HEK293 (cell line): ENCODE measurements at regions not wholly inside any gene's neighbourhood (a gene's known extent, or its start where the extent isn't known, plus 50 kb on each side); places are given as distances from the start of the nearest gene placed in this dataset.

Experiments used
- CTCF ChIA-PET: fragments of 350-600 bp; formaldehyde crosslinking; extraction: SDS; loops from one replicate; lab custom pipeline; 2021; ENCODE audit warnings: antibody characterized with exemption; lab: Yijun Ruan, JAX
- POLR2A ChIA-PET: fragments of 300-600 bp; formaldehyde crosslinking; extraction: SDS; loops from one replicate; lab custom pipeline; 2020; ENCODE audit warnings: antibody characterized with exemption, inconsistent platforms; lab: Yijun Ruan, JAX
- H3K27ac ChIP-seq: fragments of 200-500 bp; sonication (Bioruptor generic); 2 replicates; pipeline ENCODE4 v1.5.1; 2014; ENCODE audit warnings: low read depth, low read length, control low read depth, inconsistent platforms; ENCODE audit errors: extremely low read depth
- H3K36me3 ChIP-seq, 2 experiments: fragments of 200-500 bp in 1 of 2; sonication (Bioruptor generic) in 1 of 2; 1 replicate in 1 of 2; 2 replicates in 1 of 2; pipeline ENCODE4 v1.5.1; 2014 to 2017; ENCODE audit warnings: inconsistent platforms in 2 of 2, low read length in 2 of 2; ENCODE audit not compliant: control insufficient read depth in 2 of 2, insufficient read depth in 1 of 2
- H3K4me1 ChIP-seq: fragments of 200-500 bp; sonication (Bioruptor generic); 2 replicates; pipeline ENCODE4 v1.5.1; 2014; ENCODE audit warnings: mild to moderate bottlenecking, low read length, inconsistent platforms; ENCODE audit not compliant: control insufficient read depth, insufficient read depth
- H3K4me3 ChIP-seq: 2 replicates; pipeline ENCODE4 v1.5.1; 2011; ENCODE audit warnings: low read depth, mild to moderate bottlenecking, control low read depth, low read length, moderate library complexity
- H3K9me3 ChIP-seq: fragments of 200-500 bp; sonication (Bioruptor generic); 2 replicates; pipeline ENCODE4 v1.5.1; 2014; ENCODE audit warnings: low read depth, low read length, inconsistent platforms; ENCODE audit not compliant: control insufficient read depth, insufficient read depth
- BCL11B ChIP-seq: fragments of 450-650 bp; formaldehyde crosslinking; IDR thresholded peaks from 2 replicates; pipeline ENCODE4 v1.5.1; 2016; ENCODE audit warnings: low read depth, missing biosample characterization, missing genetic modification characterization
- FEZF1 ChIP-seq: fragments of 450-650 bp; formaldehyde crosslinking; IDR thresholded peaks from 2 replicates; pipeline ENCODE4 v1.5.1; 2016; ENCODE audit warnings: missing biosample characterization, missing genetic modification characterization
- KLF16 ChIP-seq: fragments of 450-650 bp; formaldehyde crosslinking; IDR thresholded peaks from 2 replicates; pipeline ENCODE4 v1.5.1; 2017; ENCODE audit warnings: missing biosample characterization, missing genetic modification characterization
- PRDM1 ChIP-seq: fragments of 450-650 bp; formaldehyde crosslinking; IDR thresholded peaks from 2 replicates; pipeline ENCODE4; 2016; ENCODE audit warnings: missing biosample characterization, missing genetic modification characterization
- SCRT2 ChIP-seq: fragments of 450-650 bp; formaldehyde crosslinking; IDR thresholded peaks from 2 replicates; pipeline ENCODE4 v1.5.1; 2016; ENCODE audit warnings: missing biosample characterization, missing genetic modification characterization
- SP3 ChIP-seq: fragments of 450-650 bp; formaldehyde crosslinking; IDR thresholded peaks from 2 replicates; pipeline ENCODE4 v1.5.1; 2016; ENCODE audit warnings: missing biosample characterization, missing genetic modification characterization
- ZBTB8A ChIP-seq: fragments of 450-650 bp; formaldehyde crosslinking; IDR thresholded peaks from 2 replicates; pipeline ENCODE4 v1.5.1; 2016; ENCODE audit warnings: missing biosample characterization, missing genetic modification characterization
- ZNF133 ChIP-seq: fragments of 450-650 bp; formaldehyde crosslinking; IDR thresholded peaks from 2 replicates; pipeline ENCODE4 v1.5.1; 2016; ENCODE audit warnings: missing biosample characterization, missing genetic modification characterization
- ZNF23 ChIP-seq: fragments of 450-650 bp; formaldehyde crosslinking; IDR thresholded peaks from 2 replicates; pipeline ENCODE4 v1.5.1; 2016; ENCODE audit warnings: missing biosample characterization, missing genetic modification characterization, borderline replicate concordance
- ZNF354C ChIP-seq: fragments of 450-650 bp; formaldehyde crosslinking; IDR thresholded peaks from 2 replicates; pipeline ENCODE4 v1.5.1; 2016; ENCODE audit warnings: missing biosample characterization, missing genetic modification characterization, low read depth, borderline replicate concordance
- ZNF473 ChIP-seq: fragments of 450-650 bp; formaldehyde crosslinking; IDR thresholded peaks from 2 replicates; pipeline ENCODE4 v1.5.1; 2017; ENCODE audit warnings: missing biosample characterization, missing genetic modification characterization
- ZNF555 ChIP-seq: fragments of 450-650 bp; formaldehyde crosslinking; conservative IDR thresholded peaks from 2 replicates; pipeline ENCODE4 v1.5.1; 2017; ENCODE audit warnings: missing biosample characterization, mild to moderate bottlenecking, missing genetic modification characterization, inconsistent platforms
- ZNF571 ChIP-seq: fragments of 450-650 bp; formaldehyde crosslinking; IDR thresholded peaks from 2 replicates; pipeline ENCODE4 v1.5.0; 2017; ENCODE audit warnings: missing biosample characterization, missing genetic modification characterization
- ZNF610 ChIP-seq: fragments of 450-650 bp; formaldehyde crosslinking; IDR thresholded peaks from 2 replicates; pipeline ENCODE4 v1.5.1; 2016; ENCODE audit warnings: missing biosample characterization, missing genetic modification characterization, borderline replicate concordance
- ZNF624 ChIP-seq: fragments of 450-650 bp; formaldehyde crosslinking; IDR thresholded peaks from 2 replicates; pipeline ENCODE4 v1.5.1; 2017; ENCODE audit warnings: missing biosample characterization, missing genetic modification characterization
- ZNF76 ChIP-seq: fragments of 450-650 bp; formaldehyde crosslinking; IDR thresholded peaks from 2 replicates; pipeline ENCODE4; 2016; ENCODE audit warnings: low read depth, missing biosample characterization, missing genetic modification characterization, borderline replicate concordance
- ZNF830 ChIP-seq: fragments of 450-650 bp; IDR thresholded peaks from 2 replicates; pipeline ENCODE4 v1.5.0; 2018; ENCODE audit warnings: missing biosample characterization, missing genetic modification characterization, low read depth, mild to moderate bottlenecking, moderate library complexity
- ZNF843 ChIP-seq: fragments of 450-650 bp; formaldehyde crosslinking; IDR thresholded peaks from 2 replicates; pipeline ENCODE4 v1.5.1; 2016; ENCODE audit warnings: missing biosample characterization, missing genetic modification characterization
- ZXDB ChIP-seq: fragments of 450-650 bp; formaldehyde crosslinking; IDR thresholded peaks from 2 replicates; pipeline ENCODE4 v1.5.1; 2016; ENCODE audit warnings: missing biosample characterization, missing genetic modification characterization
- TF ChIP-seq, protein P1 (sequence below): sonication (generic); formaldehyde crosslinking; IDR thresholded peaks from 2 replicates; pipeline ENCODE4 v1.8.1; 2022; ENCODE audit warnings: mild to moderate bottlenecking, moderate library complexity, missing genetic modification reagents
- TF ChIP-seq, protein P2 (sequence below): fragments of 450-650 bp; formaldehyde crosslinking; IDR thresholded peaks from 2 replicates; pipeline ENCODE4 v1.5.1; 2017; ENCODE audit warnings: missing biosample characterization, missing genetic modification characterization

DNA sequence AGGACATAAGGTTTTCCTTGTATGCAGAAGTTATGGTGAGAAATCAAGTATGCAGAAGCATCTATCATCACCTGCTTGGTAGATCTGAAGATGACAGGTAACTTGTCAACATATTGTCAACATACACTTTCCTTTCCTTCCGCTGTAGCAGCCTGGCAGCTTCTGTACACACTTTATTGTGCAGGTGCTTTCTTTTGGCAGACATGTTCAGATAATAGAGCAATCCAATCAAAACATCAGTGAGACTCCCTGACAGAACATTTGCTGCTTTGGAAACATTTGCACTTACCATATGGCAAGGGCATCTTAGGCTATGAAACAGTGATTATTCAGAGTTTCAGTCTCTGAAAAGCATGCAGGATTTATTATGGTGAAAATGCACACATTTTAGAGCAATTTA, 161.1 kb upstream of the CDH12 start:
- Histone ChIP-seq H3K36me3 (no peaks in the 10 kb centered on the region), H3K4me1 (no peaks in the 10 kb centered on the region), H3K27ac (no peak overlapping the region), H3K9me3 (no peaks in the 10 kb centered on the region), H3K4me3 (no peak overlapping the region)
- CTCF ChIA-PET = no interaction called here
- TF ChIP-seq ZNF76 (tag by site-specific recombination) = no peak
- no peak for TF ChIP-seq SCRT2 (tag by site-specific recombination)
- POLR2A ChIA-PET = no interaction called here

DNA sequence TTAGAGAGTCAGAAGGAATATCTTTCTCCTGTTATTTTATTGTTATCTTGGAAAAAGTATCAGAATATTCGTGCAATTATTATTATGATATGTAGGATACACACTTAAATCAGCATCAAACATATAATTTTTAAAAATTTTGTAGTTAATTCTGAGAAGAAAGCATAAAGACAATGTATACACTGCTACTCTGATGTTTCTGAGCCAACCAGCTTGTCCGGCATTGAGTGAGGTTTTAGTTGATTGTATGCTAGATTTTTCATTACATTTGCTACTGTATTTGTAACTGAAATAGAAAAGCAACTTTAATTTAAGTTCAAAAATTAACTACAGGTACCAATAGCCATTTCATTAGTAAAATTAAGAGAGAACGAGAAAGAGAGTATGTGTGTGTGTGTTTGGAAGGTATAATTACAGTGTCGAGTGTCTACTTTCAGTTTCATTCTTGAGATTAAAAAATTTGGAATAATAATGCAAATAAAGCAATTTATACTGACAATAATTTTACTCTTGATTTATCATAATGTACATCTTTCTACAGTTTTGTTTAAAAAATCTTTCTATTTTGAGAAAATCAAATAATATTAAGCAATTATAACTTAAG, 160.4 kb upstream of the CDH12 start:
- CTCF ChIA-PET = no interaction called here
- no peaks in the 10 kb centered on the region for H3K9me3 ChIP-seq
- H3K4me3 ChIP-seq = no peak overlapping the region
- no peaks in the 10 kb centered on the region for H3K4me1 ChIP-seq
- POLR2A ChIA-PET = interaction anchor here (0.7 kb wide), 1 partner anchor 59 kb away, joined by 3 read pairs; no protein-coding TSS in a partner anchor
- TF ChIP-seq ZNF133 (tag by site-specific recombination) (no peak), FEZF1 (tag by site-specific recombination) (no peak), ZNF843 (tag by site-specific recombination) (no peak), ZBTB8A (tag by site-specific recombination) (no peak), ZNF624 (no peak), ZNF354C (tag by site-specific recombination) (no peak), ZXDB (tag by site-specific recombination) (no peak), ZNF610 (tag by site-specific recombination) (no peak), ZNF473 (tag by site-specific recombination) (no peak)
- TF ChIP-seq, protein P1, sequence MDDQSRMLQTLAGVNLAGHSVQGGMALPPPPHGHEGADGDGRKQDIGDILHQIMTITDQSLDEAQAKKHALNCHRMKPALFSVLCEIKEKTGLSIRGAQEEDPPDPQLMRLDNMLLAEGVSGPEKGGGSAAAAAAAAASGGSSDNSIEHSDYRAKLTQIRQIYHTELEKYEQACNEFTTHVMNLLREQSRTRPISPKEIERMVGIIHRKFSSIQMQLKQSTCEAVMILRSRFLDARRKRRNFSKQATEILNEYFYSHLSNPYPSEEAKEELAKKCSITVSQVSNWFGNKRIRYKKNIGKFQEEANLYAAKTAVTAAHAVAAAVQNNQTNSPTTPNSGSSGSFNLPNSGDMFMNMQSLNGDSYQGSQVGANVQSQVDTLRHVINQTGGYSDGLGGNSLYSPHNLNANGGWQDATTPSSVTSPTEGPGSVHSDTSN = no peak
- TF ChIP-seq, protein P2, sequence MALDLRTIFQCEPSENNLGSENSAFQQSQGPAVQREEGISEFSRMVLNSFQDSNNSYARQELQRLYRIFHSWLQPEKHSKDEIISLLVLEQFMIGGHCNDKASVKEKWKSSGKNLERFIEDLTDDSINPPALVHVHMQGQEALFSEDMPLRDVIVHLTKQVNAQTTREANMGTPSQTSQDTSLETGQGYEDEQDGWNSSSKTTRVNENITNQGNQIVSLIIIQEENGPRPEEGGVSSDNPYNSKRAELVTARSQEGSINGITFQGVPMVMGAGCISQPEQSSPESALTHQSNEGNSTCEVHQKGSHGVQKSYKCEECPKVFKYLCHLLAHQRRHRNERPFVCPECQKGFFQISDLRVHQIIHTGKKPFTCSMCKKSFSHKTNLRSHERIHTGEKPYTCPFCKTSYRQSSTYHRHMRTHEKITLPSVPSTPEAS = no peak
- H3K36me3 ChIP-seq = no peaks in the 10 kb centered on the region
- H3K27ac ChIP-seq = no peak overlapping the region

DNA sequence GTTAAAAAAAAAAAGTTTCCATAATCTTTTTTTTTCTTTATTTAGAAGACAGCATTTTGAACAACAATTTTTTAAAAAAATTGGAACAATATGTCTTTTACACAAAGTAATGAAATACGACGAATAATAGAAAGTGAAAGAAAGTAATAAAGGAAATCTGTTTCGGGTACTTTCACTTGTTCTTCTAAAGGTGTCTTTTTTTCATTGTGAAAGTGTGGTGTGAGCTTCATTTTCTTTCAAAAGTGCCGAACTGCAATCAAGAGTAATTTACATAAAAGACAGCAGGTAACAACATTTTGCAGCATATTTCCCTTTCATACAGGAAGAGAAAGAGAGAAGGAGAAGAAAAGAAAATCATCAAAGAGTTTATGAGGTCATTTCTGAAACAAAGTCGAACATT, 159.7 kb upstream of the CDH12 start:
- H3K36me3 ChIP-seq = no peaks in the 10 kb centered on the region
- ChIA-PET POLR2A (interaction anchor here (0.7 kb wide), 1 partner anchor 60 kb away, joined by 3 read pairs; no protein-coding TSS in a partner anchor), CTCF (interaction anchor here (0.7 kb wide), 1 partner anchor 657 kb away, joined by 4 read pairs; no protein-coding TSS in a partner anchor)
- no peaks in the 10 kb centered on the region for H3K9me3 ChIP-seq
- no peak overlapping the region for H3K27ac ChIP-seq
- TF ChIP-seq ZNF555 (tag by site-specific recombination) (no peak), ZNF571 (tag by site-specific recombination) (no peak), BCL11B (no peak), SP3 (tag by site-specific recombination) (no peak), ZNF23 (tag by site-specific recombination) (no peak), PRDM1 (tag by site-specific recombination) (peak; percentile 76), ZNF830 (tag by site-specific recombination) (no peak), KLF16 (no peak)
- H3K4me1 ChIP-seq = no peaks in the 10 kb centered on the region
- H3K4me3 ChIP-seq = no peak overlapping the region
